ENCODE measurements at regions not wholly inside any gene's neighbourhood (a gene's known extent, or its start where the extent isn't known, plus 50 kb on each side); places are given as distances from the start of the nearest gene placed in this dataset.

GRCh38 chr6:106886922-106887797 lies 87.4 kb downstream of the CD24 start (continued):
- TF ChIP-seq MGA (IDR thresholded peaks at IDR 0.05) = no peak
- TF ChIP-seq, protein P1, sequence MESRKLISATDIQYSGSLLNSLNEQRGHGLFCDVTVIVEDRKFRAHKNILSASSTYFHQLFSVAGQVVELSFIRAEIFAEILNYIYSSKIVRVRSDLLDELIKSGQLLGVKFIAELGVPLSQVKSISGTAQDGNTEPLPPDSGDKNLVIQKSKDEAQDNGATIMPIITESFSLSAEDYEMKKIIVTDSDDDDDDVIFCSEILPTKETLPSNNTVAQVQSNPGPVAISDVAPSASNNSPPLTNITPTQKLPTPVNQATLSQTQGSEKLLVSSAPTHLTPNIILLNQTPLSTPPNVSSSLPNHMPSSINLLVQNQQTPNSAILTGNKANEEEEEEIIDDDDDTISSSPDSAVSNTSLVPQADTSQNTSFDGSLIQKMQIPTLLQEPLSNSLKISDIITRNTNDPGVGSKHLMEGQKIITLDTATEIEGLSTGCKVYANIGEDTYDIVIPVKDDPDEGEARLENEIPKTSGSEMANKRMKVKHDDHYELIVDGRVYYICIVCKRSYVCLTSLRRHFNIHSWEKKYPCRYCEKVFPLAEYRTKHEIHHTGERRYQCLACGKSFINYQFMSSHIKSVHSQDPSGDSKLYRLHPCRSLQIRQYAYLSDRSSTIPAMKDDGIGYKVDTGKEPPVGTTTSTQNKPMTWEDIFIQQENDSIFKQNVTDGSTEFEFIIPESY (CRISPR knock-in tag; IDR thresholded peaks at IDR 0.05) = no peak
- TF ChIP-seq ZNF174 (CRISPR knock-in tag; IDR thresholded peaks at IDR 0.05) = no peak
- no peak for TF ChIP-seq PRMT5 (CRISPR knock-in tag; IDR thresholded peaks at IDR 0.05)
- TF ChIP-seq NCOA1 (IDR thresholded peaks at IDR 0.05; ENCODE audit: low read depth) = no peak
- no peak for TF ChIP-seq ETV6 (IDR thresholded peaks at IDR 0.05; ENCODE audit: borderline replicate concordance in 1 of 2, low read depth in 2 of 2, low read length in 1 of 2)
- no peak for TF ChIP-seq ETV6 (CRISPR knock-in tag; IDR thresholded peaks at IDR 0.05; ENCODE audit: borderline replicate concordance)
- no peak for TF ChIP-seq EGR1 (conservative IDR thresholded peaks at IDR 0.05)
- no peak for TF ChIP-seq TEAD4 (IDR thresholded peaks at IDR 0.05; ENCODE audit: low read length)
- no peak for TF ChIP-seq TEAD4 (CRISPR knock-in tag; IDR thresholded peaks at IDR 0.05; ENCODE audit: borderline replicate concordance)
- TF ChIP-seq, protein P2, sequence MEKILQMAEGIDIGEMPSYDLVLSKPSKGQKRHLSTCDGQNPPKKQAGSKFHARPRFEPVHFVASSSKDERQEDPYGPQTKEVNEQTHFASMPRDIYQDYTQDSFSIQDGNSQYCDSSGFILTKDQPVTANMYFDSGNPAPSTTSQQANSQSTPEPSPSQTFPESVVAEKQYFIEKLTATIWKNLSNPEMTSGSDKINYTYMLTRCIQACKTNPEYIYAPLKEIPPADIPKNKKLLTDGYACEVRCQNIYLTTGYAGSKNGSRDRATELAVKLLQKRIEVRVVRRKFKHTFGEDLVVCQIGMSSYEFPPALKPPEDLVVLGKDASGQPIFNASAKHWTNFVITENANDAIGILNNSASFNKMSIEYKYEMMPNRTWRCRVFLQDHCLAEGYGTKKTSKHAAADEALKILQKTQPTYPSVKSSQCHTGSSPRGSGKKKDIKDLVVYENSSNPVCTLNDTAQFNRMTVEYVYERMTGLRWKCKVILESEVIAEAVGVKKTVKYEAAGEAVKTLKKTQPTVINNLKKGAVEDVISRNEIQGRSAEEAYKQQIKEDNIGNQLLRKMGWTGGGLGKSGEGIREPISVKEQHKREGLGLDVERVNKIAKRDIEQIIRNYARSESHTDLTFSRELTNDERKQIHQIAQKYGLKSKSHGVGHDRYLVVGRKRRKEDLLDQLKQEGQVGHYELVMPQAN (IDR thresholded peaks at IDR 0.05; ENCODE audit: borderline replicate concordance) = no peak

Data from K562 (cell line).